Panc1 (cell line): ENCODE measurements at regions not wholly inside any gene's neighbourhood (a gene's known extent, or its start where the extent isn't known, plus 50 kb on each side); places are given as distances from the start of the nearest gene placed in this dataset.

Source experiments
- CTCF ChIP-seq: fragments of 450-650 bp; IDR thresholded peaks from 2 replicates; pipeline ENCODE4 v1.5.1; 2017; ENCODE audit warnings: mild to moderate bottlenecking
- SIN3A ChIP-seq: IDR thresholded peaks from 2 replicates; pipeline ENCODE4 v1.6.1; 2012; ENCODE audit warnings: low read depth, mild to moderate bottlenecking, low read length, moderate library complexity, borderline replicate concordance; ENCODE audit not compliant: insufficient read depth
- TCF7L2 ChIP-seq: IDR thresholded peaks from 2 replicates; pipeline ENCODE4 v1.6.1; 2011; ENCODE audit warnings: mild to moderate bottlenecking, low read depth, low read length, inconsistent platforms

- no peak for TF ChIP-seq CTCF
- TF ChIP-seq TCF7L2 = no peak
- TF ChIP-seq SIN3A = no peak
Measured at GRCh38 chr10:64086083-64086767, 565.0 kb downstream of the REEP3 start.
